HG03354 (cell line): ENCODE measurements at regions not wholly inside any gene's neighbourhood (a gene's known extent, or its start where the extent isn't known, plus 50 kb on each side); places are given as distances from the start of the nearest gene placed in this dataset.

Source experiments
- ATAC-seq: cut with Tn5 transposase; IDR thresholded peaks from one replicate; pipeline ENCODE4 v1.9.1; 2021; ENCODE audit warnings: mild to moderate bottlenecking; ENCODE audit not compliant: unreplicated experiment, poor library complexity, severe bottlenecking

GRCh38 chr4:18388039-18388438, 366.5 kb upstream of the LCORL start:
- no peak for ATAC-seq

- ATAC-seq: no peak
Measured at GRCh38 chr4:18381186-18381585, 359.6 kb upstream of the LCORL start.

GRCh38 chr4:18369561-18369960, 348.0 kb upstream of the LCORL start:
- ATAC-seq: no peak

GRCh38 chr4:18366892-18367291, 345.3 kb upstream of the LCORL start:
- ATAC-seq: peak; percentile 97

- ATAC-seq: no peak
Measured at GRCh38 chr4:18366136-18366535, 344.6 kb upstream of the LCORL start.

- ATAC-seq: no peak
Measured at GRCh38 chr4:18343581-18343980, 322.0 kb upstream of the LCORL start.

GRCh38 chr4:18342847-18343246, 321.3 kb upstream of the LCORL start:
- ATAC-seq: no peak

- no peak for ATAC-seq
Measured at GRCh38 chr4:18321956-18322530, 300.5 kb upstream of the LCORL start.

GRCh38 chr4:18319431-18319830, 297.9 kb upstream of the LCORL start:
- ATAC-seq: no peak

GRCh38 chr4:18318682-18319388, 297.3 kb upstream of the LCORL start:
- ATAC-seq: no peak

- ATAC-seq: no peak
Measured at GRCh38 chr4:18314731-18315130, 293.2 kb upstream of the LCORL start.

- no peak for ATAC-seq
Measured at GRCh38 chr4:18297684-18298083, 276.1 kb upstream of the LCORL start.

- no peak for ATAC-seq
Measured at GRCh38 chr4:18296411-18296810, 274.9 kb upstream of the LCORL start.

- ATAC-seq: no peak
Measured at GRCh38 chr4:18294846-18295245, 273.3 kb upstream of the LCORL start.

GRCh38 chr4:18294021-18294420, 272.5 kb upstream of the LCORL start:
- ATAC-seq: no peak

GRCh38 chr4:18292411-18292810, 270.9 kb upstream of the LCORL start:
- ATAC-seq: no peak

GRCh38 chr4:18291981-18292380, 270.4 kb upstream of the LCORL start:
- ATAC-seq: no peak

- no peak for ATAC-seq
Measured at GRCh38 chr4:18291256-18291655, 269.7 kb upstream of the LCORL start.

GRCh38 chr4:18285357-18285756, 263.8 kb upstream of the LCORL start:
- ATAC-seq: no peak

GRCh38 chr4:18278244-18278643, 256.7 kb upstream of the LCORL start:
- ATAC-seq: no peak

- ATAC-seq: no peak
Measured at GRCh38 chr4:18262832-18263231, 241.3 kb upstream of the LCORL start.

GRCh38 chr4:18252052-18252451, 230.5 kb upstream of the LCORL start:
- no peak for ATAC-seq
